Activated T-cell treated with anti-CD3 and anti-CD28 coated beads, Interleukin-2, amount 50 U/mL, for 24 hours (primary cell): ENCODE measurements at regions not wholly inside any gene's neighbourhood (a gene's known extent, or its start where the extent isn't known, plus 50 kb on each side); places are given as distances from the start of the nearest gene placed in this dataset.
"Not testable (repeated sequence)": the region's sequence is repeated elsewhere in the genome, so short reads cannot be mapped to it uniquely, and the experiment has no call there.

Experiments used
- DNase-seq: peaks from one replicate; pipeline ENCODE4 v3.0.0-alpha.2; 2020
- H3K27ac Mint-ChIP-seq: 2 replicates; pipeline ENCODE4 v1.8.0; 2020; ENCODE audit warnings: mild to moderate bottlenecking, mixed read lengths
- H3K27me3 Mint-ChIP-seq: 2 replicates; pipeline ENCODE4 v1.8.0; 2020; ENCODE audit warnings: mixed read lengths
- H3K36me3 Mint-ChIP-seq: 2 replicates; pipeline ENCODE4 v1.8.0; 2020; ENCODE audit warnings: low read depth, mixed read lengths
- H3K4me1 Mint-ChIP-seq: 2 replicates; pipeline ENCODE4 v1.8.0; 2020; ENCODE audit warnings: low read depth, mixed read lengths
- H3K4me3 Mint-ChIP-seq: 2 replicates; pipeline ENCODE4 v1.8.0; 2020; ENCODE audit warnings: mild to moderate bottlenecking, moderate library complexity, mixed read lengths
- H3K9me3 Mint-ChIP-seq: 2 replicates; pipeline ENCODE4 v1.8.0; 2020; ENCODE audit warnings: mixed read lengths

DNA sequence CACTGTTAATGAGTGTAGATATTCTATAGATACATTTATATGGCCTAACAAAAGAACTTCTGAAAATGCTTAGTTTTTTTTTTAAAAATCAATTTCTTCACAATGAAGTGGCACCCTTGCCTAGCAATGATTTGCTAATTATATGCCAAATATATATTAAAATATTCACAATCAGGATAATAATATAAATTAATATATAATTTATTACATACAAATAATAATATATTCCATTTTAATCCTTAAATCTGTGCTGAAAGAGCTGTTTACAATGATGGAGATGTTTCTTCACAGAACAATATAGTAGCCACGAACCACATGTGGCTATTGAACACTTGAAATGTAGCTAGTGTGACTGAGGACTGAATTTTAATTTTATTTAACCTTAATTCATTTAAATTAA lies 648.4 kb upstream of the GBE1 start:
- H3K4me3 Mint-ChIP-seq = no peak overlapping the region
- H3K36me3 Mint-ChIP-seq = no peaks in the 10 kb centered on the region
- H3K27me3 Mint-ChIP-seq = no peaks in the 10 kb centered on the region
- peaks cover 2% of the 10 kb centered on the region for H3K9me3 Mint-ChIP-seq
- DNase-seq = no peak
- H3K4me1 Mint-ChIP-seq = no peaks in the 10 kb centered on the region
- no peak overlapping the region for H3K27ac Mint-ChIP-seq

DNA sequence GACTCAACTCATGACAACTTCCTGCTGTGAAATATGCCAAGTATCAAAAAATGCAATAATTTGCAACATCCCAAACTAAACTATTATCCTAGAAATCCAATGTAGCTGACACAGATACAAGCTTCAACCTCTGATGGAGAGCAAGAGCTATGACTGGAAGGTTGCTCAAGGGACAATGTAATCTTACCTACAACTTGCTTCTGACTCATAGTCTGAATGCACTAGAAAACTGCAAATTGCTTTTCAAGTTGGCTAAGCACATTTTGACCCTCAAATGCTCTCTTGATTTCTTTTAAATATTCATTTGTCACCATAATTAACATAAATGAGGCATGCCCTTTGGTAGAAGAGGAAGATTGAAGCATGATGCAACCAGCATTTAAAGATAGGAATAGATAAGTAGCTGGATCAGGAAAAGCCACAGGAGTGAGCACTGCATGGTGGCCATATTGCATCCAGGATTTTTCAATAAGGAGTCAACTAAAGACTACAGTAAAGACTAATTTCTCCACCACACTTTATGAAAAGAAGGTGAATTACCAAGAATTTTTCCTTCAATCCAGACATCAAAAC lies 630.8 kb upstream of the GBE1 start:
- no peak overlapping the region for H3K27ac Mint-ChIP-seq
- H3K4me1 Mint-ChIP-seq = no peaks in the 10 kb centered on the region
- no peak overlapping the region for H3K4me3 Mint-ChIP-seq

DNA sequence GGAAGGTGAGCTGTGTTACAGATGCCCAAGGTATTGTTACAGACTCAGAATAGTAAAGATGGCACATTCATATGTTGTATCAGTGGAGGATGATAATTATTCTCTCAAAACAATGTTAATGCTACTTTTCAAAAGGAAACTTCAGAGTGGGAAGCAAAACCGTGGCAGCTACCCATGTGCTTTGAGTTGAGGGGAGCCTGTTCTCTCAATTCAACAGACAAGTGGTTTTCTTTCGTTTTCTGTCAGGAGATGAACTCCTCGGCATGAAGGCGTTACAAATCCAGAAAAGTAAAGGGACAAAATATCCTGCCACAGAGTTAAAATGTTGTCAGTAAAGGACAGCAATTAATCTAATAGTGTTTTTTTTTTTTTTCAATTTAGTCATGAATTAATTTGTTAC lies 629.4 kb upstream of the GBE1 start:
- no peak for DNase-seq
- peaks cover 4% of the 10 kb centered on the region for H3K9me3 Mint-ChIP-seq

More for the DNA sequence above, 630.8 kb upstream of the GBE1 start:
- Mint-ChIP-seq H3K27me3 (no peaks in the 10 kb centered on the region), H3K9me3 (peaks cover 4% of the 10 kb centered on the region), H3K36me3 (no peaks in the 10 kb centered on the region)
- no peak for DNase-seq

DNA sequence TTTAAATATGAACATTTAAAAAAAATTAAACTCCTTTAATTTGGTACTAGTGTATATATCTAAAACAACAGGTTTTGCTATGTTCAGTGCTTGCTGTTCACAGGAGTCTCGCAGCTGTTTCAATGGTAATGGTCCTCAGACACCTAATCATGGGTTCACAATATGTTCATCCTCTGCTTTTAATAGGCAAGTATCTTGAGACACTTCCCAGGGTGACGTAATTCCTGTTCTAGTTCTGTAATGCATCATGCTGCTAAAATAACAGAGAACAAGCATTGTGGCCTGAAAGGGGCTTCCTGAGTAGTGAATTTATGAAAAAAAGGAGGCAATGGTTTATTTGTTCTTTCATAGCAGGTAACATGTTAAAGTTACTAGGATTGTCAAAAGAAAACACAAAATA lies 625.2 kb upstream of the GBE1 start:
- Mint-ChIP-seq H3K27me3 (no peaks in the 10 kb centered on the region), H3K27ac (no peak overlapping the region), H3K4me1 (no peaks in the 10 kb centered on the region), H3K9me3 (peaks cover 2% of the 10 kb centered on the region), H3K36me3 (no peaks in the 10 kb centered on the region), H3K4me3 (no peak overlapping the region)
- DNase-seq = no peak

More for the DNA sequence above, 629.4 kb upstream of the GBE1 start:
- Mint-ChIP-seq H3K36me3 (no peaks in the 10 kb centered on the region), H3K4me3 (no peak overlapping the region), H3K4me1 (no peaks in the 10 kb centered on the region), H3K27ac (no peak overlapping the region), H3K27me3 (no peaks in the 10 kb centered on the region)

DNA sequence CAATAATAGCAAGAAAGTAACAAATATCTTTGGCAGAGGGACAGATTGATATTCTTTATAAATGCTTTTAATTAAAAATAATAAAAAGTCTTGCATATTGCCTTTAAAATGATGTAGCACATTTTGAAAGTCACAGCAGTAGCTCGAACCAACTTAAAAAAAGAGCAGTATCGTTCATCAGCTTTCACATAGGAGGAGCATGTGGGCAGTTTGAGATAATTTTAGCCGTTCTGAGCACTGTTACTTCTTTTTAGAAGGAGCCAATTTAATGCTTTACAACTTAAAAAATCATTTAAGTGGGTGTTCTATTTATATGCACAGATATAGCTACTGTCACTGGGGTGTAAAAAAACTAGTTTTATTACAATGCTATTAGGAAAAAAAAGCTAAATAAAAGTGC lies 622.7 kb upstream of the GBE1 start:
- no peak for DNase-seq
- no peaks in the 10 kb centered on the region for H3K36me3 Mint-ChIP-seq
- H3K4me3 Mint-ChIP-seq = no peak overlapping the region
- H3K27ac Mint-ChIP-seq = no peak overlapping the region
- H3K27me3 Mint-ChIP-seq = no peaks in the 10 kb centered on the region
- no peaks in the 10 kb centered on the region for H3K4me1 Mint-ChIP-seq
- no peaks in the 10 kb centered on the region for H3K9me3 Mint-ChIP-seq

DNA sequence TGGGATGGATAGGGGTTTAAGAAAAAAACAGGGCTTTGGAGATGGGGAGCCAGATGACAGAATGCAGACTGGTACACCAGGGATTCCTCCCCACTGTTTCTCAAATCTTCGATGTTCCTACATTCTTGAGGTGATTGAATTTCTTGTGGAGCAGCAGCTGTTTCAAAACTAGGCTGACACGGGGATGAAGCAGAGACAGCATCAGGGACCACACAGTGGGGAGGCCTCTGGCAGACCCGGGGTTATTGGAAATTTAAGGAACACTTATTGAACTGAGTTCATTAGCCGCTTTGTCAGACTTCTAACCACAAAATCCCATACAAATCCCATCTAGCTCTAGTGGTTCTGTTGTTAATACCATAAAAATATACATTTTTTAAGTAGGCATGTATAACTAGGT lies 621.4 kb upstream of the GBE1 start:
- no peaks in the 10 kb centered on the region for H3K27me3 Mint-ChIP-seq
- H3K4me1 Mint-ChIP-seq = no peaks in the 10 kb centered on the region
- no peak overlapping the region for H3K4me3 Mint-ChIP-seq
- H3K27ac Mint-ChIP-seq = no peak overlapping the region
- DNase-seq = no peak
- peaks cover 2% of the 10 kb centered on the region for H3K9me3 Mint-ChIP-seq
- H3K36me3 Mint-ChIP-seq = no peaks in the 10 kb centered on the region

DNA sequence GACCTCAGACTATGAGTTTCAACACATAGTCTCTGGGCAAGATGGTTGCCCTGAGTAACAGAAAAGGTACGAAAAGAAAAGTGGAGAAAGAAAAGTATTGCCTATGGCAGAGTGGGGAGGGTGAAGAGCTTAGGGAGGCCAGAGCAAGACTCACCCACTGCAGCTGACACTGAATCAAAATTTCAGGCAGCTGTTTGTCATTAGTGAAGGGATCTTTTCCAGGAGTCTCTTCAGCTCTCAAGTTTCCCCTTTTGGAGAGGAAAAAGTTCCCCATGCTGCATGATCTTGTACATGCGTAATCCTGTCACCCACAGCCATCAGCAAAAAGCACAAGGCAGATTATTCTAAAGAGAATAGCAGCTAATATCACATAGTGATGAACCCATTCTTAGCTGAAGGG lies 616.9 kb upstream of the GBE1 start:
- Mint-ChIP-seq H3K27ac (no peak overlapping the region), H3K4me3 (no peak overlapping the region), H3K9me3 (peaks cover 17% of the 10 kb centered on the region), H3K27me3 (no peaks in the 10 kb centered on the region), H3K4me1 (no peaks in the 10 kb centered on the region), H3K36me3 (peaks cover 4% of the 10 kb centered on the region)
- DNase-seq = no peak

DNA sequence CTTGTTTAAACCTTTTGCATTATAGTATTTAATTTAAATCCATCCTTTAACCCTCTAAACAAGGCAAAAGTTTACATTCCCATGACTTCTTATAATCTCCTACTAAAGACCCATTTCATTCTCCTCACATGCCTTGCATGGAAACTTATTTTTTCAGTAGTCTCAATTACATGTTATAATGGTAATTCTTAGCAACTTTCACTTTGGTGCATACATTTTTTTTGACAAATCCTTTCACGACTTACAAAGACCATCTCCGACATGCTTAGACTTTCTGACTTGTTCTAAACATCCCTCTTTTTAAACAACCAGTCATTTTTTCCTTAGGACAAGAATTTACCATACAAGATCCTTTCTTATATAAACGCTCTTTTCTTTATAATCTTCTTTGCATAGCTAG lies 615.4 kb upstream of the GBE1 start:
- Mint-ChIP-seq H3K4me1 (no peaks in the 10 kb centered on the region), H3K9me3 (peaks cover 17% of the 10 kb centered on the region), H3K36me3 (peaks cover 4% of the 10 kb centered on the region), H3K27ac (no peak overlapping the region), H3K4me3 (no peak overlapping the region), H3K27me3 (no peaks in the 10 kb centered on the region)
- no peak for DNase-seq

DNA sequence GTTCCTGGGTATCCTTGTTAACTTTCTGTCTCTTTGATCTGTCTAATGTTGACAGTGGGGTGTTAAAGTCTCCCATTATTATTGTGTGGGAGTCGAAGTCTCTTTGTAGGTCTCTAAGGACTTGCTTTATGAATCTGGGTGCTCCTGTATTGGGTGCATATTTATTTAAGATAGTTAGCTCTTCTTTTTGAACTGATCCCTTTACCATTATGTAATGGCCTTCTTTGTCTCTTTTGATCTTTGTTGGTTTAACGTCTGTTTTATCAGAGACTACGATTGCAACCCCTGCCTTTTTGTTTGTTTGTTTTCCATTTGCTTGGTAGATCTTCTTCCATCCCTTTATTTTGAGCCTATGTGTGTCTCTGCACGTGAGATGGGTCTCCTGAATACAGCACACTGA lies 612.4 kb upstream of the GBE1 start:
- peaks cover 17% of the 10 kb centered on the region for H3K9me3 Mint-ChIP-seq
- H3K27ac Mint-ChIP-seq, H3K36me3 Mint-ChIP-seq, DNase-seq, H3K4me3 Mint-ChIP-seq, H3K27me3 Mint-ChIP-seq, H3K4me1 Mint-ChIP-seq: not testable (repeated sequence)

DNA sequence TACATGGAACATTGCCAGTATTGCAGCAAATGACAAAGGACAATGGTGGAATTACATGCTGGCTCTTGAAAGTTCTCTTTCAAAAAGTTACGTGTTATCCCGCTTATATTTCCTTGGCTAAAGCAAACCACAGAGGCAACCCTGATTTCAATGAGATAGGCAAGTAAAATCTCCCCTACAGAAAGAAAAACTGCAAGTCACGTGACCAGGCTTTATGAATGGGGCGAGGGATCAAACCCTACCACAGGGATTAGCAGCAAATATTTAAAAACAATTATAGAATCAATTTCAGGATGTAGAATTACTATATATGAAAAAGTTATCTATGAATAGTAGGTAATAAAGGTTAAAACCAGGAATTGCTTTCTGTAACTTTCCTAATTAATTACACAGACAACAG lies 603.4 kb upstream of the GBE1 start:
- Mint-ChIP-seq H3K27me3 (no peaks in the 10 kb centered on the region), H3K36me3 (no peaks in the 10 kb centered on the region), H3K4me3 (no peak overlapping the region), H3K9me3 (peaks cover 2% of the 10 kb centered on the region), H3K4me1 (no peaks in the 10 kb centered on the region), H3K27ac (no peak overlapping the region)
- no peak for DNase-seq

DNA sequence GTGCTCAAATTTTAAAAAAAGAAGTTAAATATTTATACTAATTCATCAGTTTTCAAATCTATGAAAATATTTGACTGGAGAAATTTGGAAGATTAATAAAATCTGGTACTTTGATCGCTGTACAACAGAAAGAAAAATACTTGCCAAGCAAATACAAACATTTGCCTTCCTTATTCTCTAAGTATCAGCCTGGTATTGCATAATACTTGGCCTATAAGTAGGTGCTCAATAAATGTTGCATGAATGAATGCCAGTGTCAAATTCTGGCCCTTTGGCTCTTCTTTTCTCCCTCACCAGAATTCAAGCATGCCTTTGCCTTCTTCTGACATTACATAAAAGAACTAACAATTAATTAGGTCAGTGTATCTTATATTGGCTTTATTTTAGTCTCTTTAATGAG lies 601.7 kb upstream of the GBE1 start:
- DNase-seq = no peak
- Mint-ChIP-seq H3K4me1 (no peaks in the 10 kb centered on the region), H3K9me3 (peaks cover 2% of the 10 kb centered on the region), H3K36me3 (no peaks in the 10 kb centered on the region), H3K27ac (no peak overlapping the region), H3K4me3 (no peak overlapping the region), H3K27me3 (no peaks in the 10 kb centered on the region)

DNA sequence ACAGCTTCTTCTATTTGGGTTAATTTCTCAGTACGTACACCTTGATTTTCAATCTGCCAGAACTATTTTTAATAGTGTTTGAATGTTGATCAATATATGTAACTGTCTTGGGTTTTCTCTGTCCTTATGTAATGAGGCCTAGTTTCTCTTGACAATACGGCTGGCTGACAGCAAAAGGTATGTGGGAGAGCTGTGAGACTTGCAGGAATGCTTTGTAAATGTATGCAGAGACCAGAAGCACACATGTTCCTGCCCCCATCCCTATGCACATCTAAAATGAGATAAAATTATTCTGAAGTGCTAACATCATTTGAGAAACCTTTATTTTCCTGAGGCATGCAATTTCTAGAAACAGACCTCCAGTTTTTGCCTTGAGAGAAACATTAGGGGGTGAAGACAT lies 593.8 kb upstream of the GBE1 start:
- H3K27ac Mint-ChIP-seq = no peak overlapping the region
- H3K36me3 Mint-ChIP-seq = no peaks in the 10 kb centered on the region
- no peak overlapping the region for H3K4me3 Mint-ChIP-seq
- H3K27me3 Mint-ChIP-seq = no peaks in the 10 kb centered on the region
- DNase-seq = no peak
- H3K4me1 Mint-ChIP-seq = no peaks in the 10 kb centered on the region
- H3K9me3 Mint-ChIP-seq = peaks cover 14% of the 10 kb centered on the region

DNA sequence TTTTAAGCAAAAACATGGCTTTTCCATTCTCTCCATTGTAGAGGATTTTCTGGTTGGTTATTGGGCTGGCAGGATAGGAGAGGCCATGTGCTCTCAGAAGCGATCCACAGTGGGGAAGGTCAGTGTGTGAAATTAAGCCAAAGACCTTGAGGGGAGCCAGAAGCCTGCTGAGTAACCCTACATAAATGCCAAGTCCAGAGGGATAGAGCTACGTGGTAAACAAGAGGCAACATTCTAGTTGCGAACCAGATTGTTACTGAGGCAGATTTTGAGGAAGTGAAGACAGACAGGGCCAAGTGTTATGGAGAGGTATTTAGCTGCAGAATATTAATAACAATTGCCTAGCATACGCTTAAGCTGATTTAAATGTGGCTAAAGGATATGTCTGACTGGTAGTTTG lies 592.8 kb upstream of the GBE1 start:
- H3K36me3 Mint-ChIP-seq = no peaks in the 10 kb centered on the region
- H3K4me3 Mint-ChIP-seq = no peak overlapping the region
- no peaks in the 10 kb centered on the region for H3K27me3 Mint-ChIP-seq
- DNase-seq = no peak
- peaks cover 20% of the 10 kb centered on the region for H3K9me3 Mint-ChIP-seq
- no peak overlapping the region for H3K27ac Mint-ChIP-seq
- H3K4me1 Mint-ChIP-seq = no peaks in the 10 kb centered on the region

DNA sequence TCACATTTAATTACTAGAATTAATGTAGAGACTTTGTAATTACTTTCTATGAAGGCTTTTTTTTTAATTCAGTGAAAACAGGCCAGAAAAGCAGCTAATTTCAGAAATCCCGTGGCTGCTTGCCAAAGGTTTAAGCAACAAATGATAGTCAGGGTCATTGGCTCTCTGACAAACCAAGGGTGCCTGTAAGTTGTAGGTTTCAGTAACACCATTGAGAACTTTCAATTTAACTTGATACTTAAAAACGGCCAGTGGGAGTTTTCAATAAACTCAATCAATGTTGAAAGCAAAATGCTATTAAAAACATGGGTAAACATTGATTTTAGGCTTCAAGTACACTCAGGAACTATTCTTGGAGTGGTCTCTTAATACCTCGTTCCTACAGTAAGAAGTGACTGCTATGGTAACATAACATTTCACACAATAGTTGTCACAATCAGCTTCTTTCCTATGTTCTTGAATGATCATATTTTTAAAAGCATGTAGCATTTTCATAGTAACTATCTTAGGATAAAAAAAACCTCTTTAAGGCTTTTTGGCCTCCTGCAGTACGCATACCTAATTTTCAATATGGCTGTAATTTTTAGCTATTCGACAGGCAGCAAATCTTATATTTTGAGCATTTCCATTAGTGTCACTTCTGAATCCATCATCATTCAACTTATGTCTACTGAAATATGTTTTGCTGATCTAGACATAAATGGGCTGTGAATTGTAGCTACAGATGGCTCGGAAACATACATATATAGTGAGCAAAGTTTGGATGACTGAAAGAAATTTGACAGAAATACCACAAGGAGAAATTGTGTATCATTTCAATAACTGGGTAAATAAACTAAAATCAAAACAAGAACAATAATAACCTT lies 592.1 kb upstream of the GBE1 start:
- DNase-seq = no peak
- Mint-ChIP-seq H3K4me1 (no peaks in the 10 kb centered on the region), H3K27me3 (no peaks in the 10 kb centered on the region), H3K4me3 (no peak overlapping the region), H3K27ac (no peak overlapping the region), H3K9me3 (peaks cover 20% of the 10 kb centered on the region), H3K36me3 (no peaks in the 10 kb centered on the region)

DNA sequence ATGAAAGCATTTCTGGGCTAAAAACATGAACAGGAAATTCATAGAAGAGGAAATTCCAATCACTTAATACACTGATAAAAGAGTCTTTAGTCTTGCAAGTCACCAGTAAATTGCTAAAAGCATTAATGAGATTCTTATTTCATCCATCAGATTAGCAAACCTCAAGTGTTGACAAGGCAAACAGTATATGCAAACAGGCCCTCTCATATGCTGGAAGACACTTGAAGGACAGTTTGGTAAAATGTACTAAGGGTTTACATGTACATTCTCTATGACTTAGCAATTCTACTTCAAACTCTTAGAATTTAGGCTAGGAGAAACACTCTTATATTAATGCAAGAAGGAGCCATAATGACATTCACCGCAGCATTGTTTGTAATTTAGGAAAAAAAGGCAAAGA lies 586.1 kb upstream of the GBE1 start:
- Mint-ChIP-seq H3K27me3 (no peaks in the 10 kb centered on the region), H3K9me3 (peaks cover 20% of the 10 kb centered on the region), H3K27ac (no peak overlapping the region), H3K36me3 (no peaks in the 10 kb centered on the region), H3K4me1 (no peaks in the 10 kb centered on the region), H3K4me3 (no peak overlapping the region)
- DNase-seq = no peak
